ENCODE measurements at regions not wholly inside any gene's neighbourhood (a gene's known extent, or its start where the extent isn't known, plus 50 kb on each side); places are given as distances from the start of the nearest gene placed in this dataset.

GRCh38 chr5:8961219-8961618 is 584.7 kb downstream of the SEMA5A start:
- no peaks in the 10 kb centered on the region for H4K20me1 ChIP-seq (ENCODE audit: insufficient read depth)
- no peak overlapping the region for H3K4me2 ChIP-seq
- no peak for TF ChIP-seq CTCF (conservative IDR thresholded peaks at IDR 0.05; ENCODE audit: low read depth, low read length)
- H3K79me2 ChIP-seq (ENCODE audit: insufficient read depth, low read depth) = no peaks in the 10 kb centered on the region
- H2AFZ ChIP-seq (ENCODE audit: low read depth) = no peak overlapping the region
- H3K36me3 ChIP-seq (ENCODE audit: insufficient read depth) = no peaks in the 10 kb centered on the region
- no peak overlapping the region for H3K27ac ChIP-seq
- H3K9ac ChIP-seq = no peak overlapping the region
- no peak overlapping the region for H3K4me3 ChIP-seq (IDR thresholded peaks at IDR 0.05; ENCODE audit: insufficient read depth, low read depth, low read length)
- no peaks in the 10 kb centered on the region for H3K4me1 ChIP-seq (ENCODE audit: low read depth, poor library complexity, severe bottlenecking)
- no peaks in the 10 kb centered on the region for H3K27me3 ChIP-seq (ENCODE audit: insufficient read depth, low read depth)

- Histone ChIP-seq H3K27me3 (ENCODE audit: insufficient read depth, low read depth) (no peaks in the 10 kb centered on the region), H2AFZ (ENCODE audit: low read depth) (no peak overlapping the region), H4K20me1 (ENCODE audit: insufficient read depth) (no peaks in the 10 kb centered on the region), H3K9ac (no peak overlapping the region), H3K4me2 (no peak overlapping the region), H3K4me1 (ENCODE audit: low read depth, poor library complexity, severe bottlenecking) (no peaks in the 10 kb centered on the region), H3K79me2 (ENCODE audit: insufficient read depth, low read depth) (no peaks in the 10 kb centered on the region), H3K4me3 (IDR thresholded peaks at IDR 0.05; ENCODE audit: insufficient read depth, low read depth, low read length) (no peak overlapping the region), H3K27ac (no peak overlapping the region), H3K36me3 (ENCODE audit: insufficient read depth) (no peaks in the 10 kb centered on the region)
- no peak for TF ChIP-seq CTCF (conservative IDR thresholded peaks at IDR 0.05; ENCODE audit: low read depth, low read length)
Measured at GRCh38 chr5:8961956-8962355, 583.9 kb downstream of the SEMA5A start.

- H3K4me2 ChIP-seq = no peak overlapping the region
- H2AFZ ChIP-seq (ENCODE audit: low read depth) = no peak overlapping the region
- no peaks in the 10 kb centered on the region for H3K79me2 ChIP-seq (ENCODE audit: insufficient read depth, low read depth)
Measured at GRCh38 chr5:8981016-8981415, 564.9 kb downstream of the SEMA5A start.

GRCh38 chr5:8981496-8981895 is 564.4 kb downstream of the SEMA5A start:
- Histone ChIP-seq H3K79me2 (ENCODE audit: insufficient read depth, low read depth) (no peaks in the 10 kb centered on the region), H3K27ac (no peak overlapping the region), H2AFZ (ENCODE audit: low read depth) (no peak overlapping the region), H3K4me2 (no peak overlapping the region), H3K4me1 (ENCODE audit: low read depth, poor library complexity, severe bottlenecking) (no peaks in the 10 kb centered on the region), H3K9ac (no peak overlapping the region), H3K27me3 (ENCODE audit: insufficient read depth, low read depth) (no peaks in the 10 kb centered on the region), H4K20me1 (ENCODE audit: insufficient read depth) (no peaks in the 10 kb centered on the region), H3K36me3 (ENCODE audit: insufficient read depth) (no peaks in the 10 kb centered on the region), H3K4me3 (IDR thresholded peaks at IDR 0.05; ENCODE audit: insufficient read depth, low read depth, low read length) (no peak overlapping the region)
- no peak for TF ChIP-seq CTCF (conservative IDR thresholded peaks at IDR 0.05; ENCODE audit: low read depth, low read length)

More at GRCh38 chr5:8981016-8981415, 564.9 kb downstream of the SEMA5A start:
- no peaks in the 10 kb centered on the region for H3K36me3 ChIP-seq (ENCODE audit: insufficient read depth)
- H3K27me3 ChIP-seq (ENCODE audit: insufficient read depth, low read depth) = no peaks in the 10 kb centered on the region
- H3K27ac ChIP-seq = no peak overlapping the region
- no peaks in the 10 kb centered on the region for H3K4me1 ChIP-seq (ENCODE audit: low read depth, poor library complexity, severe bottlenecking)
- H3K4me3 ChIP-seq (IDR thresholded peaks at IDR 0.05; ENCODE audit: insufficient read depth, low read depth, low read length) = no peak overlapping the region
- no peak overlapping the region for H3K9ac ChIP-seq
- H4K20me1 ChIP-seq (ENCODE audit: insufficient read depth) = no peaks in the 10 kb centered on the region
- no peak for TF ChIP-seq CTCF (conservative IDR thresholded peaks at IDR 0.05; ENCODE audit: low read depth, low read length)

Measured in KMS-11 (cell line).